DMS 273 (cell line): ENCODE measurements at regions not wholly inside any gene's neighbourhood (a gene's known extent, or its start where the extent isn't known, plus 50 kb on each side); places are given as distances from the start of the nearest gene placed in this dataset.

Experiments
- DNase-seq: peaks from one replicate; lab custom pipeline; 2025; ENCODE audit not compliant: unreplicated experiment; lab: John Stamatoyannopoulos, UW

DNA sequence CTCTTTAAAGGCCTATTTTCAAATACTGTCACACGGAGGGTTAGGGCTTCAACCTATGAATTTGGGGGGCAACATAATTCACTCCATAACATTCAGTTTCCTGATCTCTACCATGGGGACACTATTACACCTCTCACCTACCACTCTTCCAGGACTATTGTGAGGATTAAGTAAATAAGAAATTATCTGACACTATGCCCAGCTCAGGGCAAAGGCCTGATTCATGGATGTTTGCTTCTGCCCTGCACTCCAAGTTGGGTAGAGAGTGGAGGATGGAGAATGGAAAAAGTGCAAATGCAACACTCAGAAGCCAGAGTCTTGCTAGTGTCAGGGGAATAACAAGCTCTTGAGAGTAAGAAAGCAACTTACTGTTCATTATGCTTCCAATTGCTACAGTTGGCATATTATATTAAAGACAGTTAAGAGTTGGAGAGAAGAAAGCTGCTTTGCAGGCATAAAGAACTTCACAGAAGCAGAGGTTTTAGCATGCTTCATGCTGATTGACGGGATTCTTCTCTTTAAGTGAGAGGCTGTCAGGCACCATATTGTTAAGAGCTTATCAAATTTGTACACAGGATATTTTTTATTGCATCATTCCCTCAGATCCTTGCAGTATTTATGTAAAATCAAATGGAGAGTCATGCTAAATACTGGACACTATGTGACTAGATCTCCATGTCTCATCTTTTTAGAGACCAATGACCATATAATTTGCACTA, 375.3 kb downstream of the VPS13C start:
- no peak for DNase-seq

DNA sequence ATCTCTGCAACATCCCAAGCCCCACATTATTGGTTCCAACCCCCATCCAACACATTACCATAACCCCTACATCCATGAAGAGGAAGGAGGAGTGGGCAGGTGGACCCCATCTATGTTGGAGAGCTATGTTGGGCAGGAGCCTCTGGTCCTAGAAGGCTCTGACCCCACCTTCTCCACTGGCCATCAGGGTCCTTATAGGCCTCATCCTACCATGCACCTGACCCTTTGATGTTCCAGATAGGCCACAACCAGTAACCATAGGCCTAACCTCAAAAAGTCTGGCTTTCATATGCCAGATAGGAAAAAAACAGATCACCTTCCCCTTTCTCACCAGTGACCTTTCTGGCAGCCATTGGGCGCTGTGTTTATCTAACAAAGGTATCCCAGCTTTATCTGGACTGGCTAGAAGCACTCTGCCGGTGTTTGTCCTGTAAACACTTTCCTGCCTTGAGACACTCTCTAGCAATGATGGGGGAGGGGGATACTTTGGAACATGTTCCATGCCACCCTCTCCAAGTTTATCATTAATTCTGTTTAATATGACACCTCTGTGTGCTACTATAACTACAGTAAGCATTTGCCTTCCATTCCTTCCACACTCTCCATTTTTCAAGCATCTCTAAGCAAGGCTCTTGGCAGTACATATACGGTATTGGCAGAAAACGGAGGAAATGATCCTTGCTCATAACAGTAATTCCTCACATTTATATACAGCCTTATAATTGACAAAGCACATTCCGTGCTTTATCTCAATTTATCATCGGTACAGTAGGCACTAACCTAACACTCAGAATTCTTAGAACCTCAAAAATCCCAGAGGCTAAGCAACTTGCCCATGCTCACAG, 377.1 kb downstream of the VPS13C start:
- no peak for DNase-seq

DNA sequence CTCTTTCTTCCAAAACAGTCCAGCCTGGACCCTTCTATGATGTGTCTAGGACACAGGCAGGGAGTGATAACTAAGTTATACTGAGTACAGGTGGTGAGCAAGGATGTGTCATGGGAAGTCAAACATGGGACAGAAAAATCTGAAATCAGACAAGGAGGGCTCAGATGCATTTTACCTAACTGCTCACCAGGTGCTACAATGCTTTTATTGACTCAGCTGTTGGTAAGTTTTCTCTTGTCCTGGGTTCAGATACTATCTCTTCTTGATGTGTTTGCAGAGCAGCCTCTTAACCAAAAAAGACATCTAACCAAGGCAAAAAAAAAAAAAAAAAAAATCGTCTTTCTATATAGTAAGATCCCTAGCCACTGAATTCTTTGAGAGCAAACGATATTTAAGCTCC, 378.6 kb downstream of the VPS13C start:
- DNase-seq, result no peak

DNA sequence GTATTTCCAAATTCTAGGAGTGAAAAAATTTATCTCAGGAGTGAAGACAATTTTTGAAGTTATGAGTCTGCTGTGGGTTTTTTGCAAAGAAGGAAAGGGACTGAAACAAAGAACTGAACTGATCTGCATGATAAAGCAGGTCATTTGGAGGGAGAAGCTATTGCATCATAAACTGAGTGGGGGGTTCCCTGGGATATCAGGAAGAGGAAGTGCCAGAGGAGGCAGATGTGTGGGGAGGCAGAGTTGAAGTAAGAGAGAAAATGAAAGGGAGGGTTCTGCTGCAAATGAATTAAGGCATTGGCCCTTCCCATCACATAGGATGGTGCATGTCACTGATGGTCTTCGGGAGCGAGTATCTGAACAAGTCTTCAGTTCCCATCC, 379.2 kb downstream of the VPS13C start:
- DNase-seq, result no peak

DNA sequence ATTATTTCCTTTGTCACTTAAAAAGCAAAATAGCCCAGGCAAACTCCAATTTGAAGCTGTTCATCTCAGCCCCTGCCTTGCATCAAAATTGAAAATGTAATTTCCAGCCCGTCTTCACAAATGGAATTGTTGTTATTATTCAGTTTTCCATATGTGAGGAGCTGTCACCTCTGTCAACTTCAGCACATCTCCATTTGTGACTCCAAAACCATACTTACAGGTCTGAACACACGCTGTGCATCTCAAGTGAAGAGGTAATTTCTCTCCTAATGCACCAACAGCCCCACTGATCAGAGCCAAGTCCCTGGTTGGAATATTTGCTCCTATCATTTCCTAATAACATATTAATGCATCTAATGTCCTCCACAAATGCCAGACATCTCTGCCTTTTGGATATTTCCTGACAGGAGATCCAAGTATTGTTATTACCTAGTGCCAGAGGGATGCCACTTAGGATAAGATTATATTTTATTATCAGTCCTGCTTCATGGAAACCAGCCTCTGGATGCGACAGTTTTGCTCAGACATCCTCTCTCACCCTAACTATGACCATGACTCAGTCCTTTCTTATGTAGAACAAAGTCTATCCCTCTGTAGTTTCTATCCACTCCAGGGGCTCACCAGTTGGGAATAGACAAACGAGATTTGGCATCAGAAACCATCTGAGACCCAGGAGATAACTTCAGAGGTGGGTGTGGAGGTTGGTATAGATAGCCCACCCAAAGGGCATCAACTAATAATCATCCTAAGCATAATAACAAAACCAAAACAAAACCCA, 379.8 kb downstream of the VPS13C start:
- DNase-seq, result no peak

DNA sequence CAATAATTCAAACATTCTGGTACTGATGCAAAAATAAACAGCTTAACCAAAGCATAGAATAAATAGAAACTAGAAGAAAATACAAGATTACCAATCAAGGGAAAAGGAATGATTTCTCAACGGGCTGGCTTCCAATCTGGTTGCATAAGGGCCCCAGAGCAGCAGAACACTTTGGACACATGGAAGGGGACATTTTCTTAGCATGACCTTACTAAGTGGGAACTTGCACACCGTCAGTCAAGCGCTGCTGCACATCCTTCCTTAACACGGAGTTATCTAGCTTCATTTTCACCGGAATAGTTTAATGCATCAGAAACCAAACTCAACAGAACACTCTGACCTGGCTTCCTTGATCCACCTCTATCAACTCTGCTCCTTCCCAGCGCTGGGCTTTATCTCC, 388.5 kb downstream of the VPS13C start:
- DNase-seq, result no peak

DNA sequence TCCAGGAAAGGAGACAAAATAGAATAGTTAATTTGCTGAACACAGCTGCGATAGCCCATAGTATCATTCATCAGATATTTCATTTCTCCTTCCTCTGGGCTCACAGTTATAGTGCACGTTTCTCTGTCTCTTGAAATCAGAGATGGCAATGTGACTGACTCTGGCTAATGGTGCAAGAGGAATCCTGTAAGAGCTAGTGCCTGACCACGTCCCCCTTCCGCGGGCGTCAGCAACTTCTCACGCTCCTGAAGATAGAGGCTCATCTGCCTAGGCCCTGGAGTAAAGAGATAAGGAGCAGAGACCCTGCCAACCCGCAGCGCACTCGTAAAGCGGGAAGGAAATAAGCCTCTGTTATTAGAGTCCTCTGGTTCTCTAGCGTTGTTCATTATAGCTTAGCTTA, 391.8 kb downstream of the VPS13C start:
- DNase-seq, result no peak

DNA sequence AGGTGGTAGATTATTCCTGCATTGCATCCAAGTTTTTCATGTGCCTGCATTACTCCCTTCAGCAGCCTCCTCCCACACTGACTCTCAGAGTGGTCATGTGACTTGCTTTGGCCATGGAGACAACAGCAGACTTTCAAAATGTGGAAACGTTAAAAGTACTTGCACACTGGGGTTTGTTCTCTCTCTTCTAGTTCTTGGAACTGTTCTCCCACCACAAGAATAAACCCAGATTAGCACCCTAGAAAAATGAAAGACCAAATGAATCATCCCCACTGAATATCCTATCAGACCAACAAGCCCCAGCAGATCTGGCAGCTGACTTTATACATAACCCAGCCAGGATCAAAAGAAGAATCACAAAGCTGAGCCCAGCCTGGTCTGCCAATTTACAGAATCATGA, 398.5 kb downstream of the VPS13C start:
- no peak for DNase-seq

DNA sequence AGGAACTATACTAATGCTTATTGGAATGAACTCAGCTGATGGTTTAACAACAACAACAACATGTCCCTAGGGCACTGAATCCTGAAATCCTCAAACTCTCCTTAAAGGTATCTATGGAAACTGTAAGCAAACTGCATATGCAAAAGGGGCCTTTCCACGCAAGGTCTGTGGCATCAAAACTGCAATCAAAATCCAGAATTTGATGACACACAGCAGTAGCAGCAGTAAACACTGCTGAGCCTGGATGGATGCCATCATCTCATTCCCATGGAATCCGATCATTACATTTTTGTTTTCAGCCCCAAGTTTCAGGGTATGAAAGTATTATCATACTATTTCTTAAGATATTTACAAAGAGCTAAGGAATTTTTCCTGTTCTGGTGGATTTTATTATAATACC, 399.7 kb downstream of the VPS13C start:
- no peak for DNase-seq

DNA sequence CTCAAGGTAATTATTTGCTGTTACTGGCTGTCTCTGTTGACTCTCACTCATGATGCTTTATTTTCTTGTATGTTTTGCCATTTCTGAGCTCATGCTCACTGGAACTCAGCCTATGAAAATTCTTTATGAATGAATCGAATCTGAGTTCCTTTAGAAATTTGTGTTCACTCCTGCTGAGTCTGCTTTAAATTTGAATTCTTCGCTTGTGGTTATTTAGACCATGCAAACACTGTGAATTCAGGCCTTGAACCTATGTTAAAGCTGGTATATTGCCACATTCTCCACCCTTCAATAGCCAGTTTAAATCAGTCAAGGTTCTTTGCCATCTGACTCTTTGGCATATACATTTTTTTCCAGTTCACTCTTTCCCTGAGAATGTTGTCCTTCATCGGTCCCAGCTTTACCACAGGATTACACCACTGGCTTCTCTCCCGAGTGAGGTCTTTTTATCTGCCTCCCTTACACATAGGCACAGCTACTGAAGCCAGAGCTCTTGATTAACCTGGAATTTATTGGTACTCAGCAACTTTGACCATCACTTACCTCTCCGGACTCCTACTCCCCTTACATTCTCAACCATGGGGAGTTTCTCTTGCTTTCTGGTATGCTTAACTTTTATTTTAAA, 400.6 kb downstream of the VPS13C start:
- no peak for DNase-seq

DNA sequence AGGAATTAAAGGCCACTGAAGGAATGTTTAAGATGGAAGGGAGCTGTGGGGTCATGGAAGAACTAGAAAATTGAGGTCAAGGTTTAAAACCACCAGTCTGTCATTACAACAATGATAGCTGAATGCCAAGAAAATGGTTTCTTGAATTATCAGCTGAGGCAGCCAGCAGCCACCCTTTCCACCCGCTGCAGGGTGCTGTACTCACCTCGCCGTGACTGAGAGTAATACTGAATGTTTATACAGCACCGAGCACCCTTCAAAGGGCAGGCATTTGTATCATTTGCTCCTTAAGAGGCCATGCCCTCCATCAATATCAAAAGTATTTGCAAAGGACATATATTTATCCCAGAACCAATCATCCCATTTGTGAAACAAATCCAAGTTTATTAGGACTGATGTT, 402.8 kb downstream of the VPS13C start:
- no peak for DNase-seq

DNA sequence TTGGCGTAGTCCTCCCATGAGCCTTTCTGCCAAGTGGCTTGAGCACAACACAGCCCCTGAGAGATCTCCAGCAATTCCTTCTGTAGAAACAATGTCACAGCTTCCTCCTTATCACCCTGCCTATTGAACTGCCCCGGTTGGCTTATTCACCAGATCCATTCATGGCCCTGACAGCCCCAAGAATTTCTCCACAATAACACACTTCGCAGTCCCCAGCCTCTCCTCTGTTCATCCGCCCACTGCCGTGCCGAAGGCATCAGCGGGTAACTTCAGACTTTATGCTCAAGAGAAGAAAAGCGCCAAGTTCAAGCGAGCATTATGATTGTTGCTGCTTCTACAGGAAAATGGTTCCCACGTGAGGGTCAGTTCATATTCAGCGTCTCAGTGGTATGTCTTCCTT, 403.9 kb downstream of the VPS13C start:
- DNase-seq, result no peak

DNA sequence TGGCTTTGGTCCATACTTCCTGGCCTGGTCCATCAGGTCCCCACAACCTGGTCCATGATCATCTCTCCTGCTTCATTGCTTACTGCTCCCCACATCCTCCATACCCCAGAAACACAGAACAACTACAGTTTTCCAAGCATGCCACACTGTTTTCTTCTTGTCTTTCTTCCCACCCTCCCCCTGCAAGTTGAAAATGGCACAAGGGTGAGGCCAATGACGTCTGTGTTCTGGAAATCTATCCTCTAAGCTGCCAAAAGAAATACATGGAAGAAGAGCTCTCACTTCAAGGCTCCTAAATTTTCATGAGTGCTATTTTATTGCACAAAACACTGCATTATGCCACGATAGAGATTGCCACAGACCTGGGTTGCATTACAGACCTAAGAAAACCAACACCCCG, 404.4 kb downstream of the VPS13C start:
- DNase-seq, result no peak

DNA sequence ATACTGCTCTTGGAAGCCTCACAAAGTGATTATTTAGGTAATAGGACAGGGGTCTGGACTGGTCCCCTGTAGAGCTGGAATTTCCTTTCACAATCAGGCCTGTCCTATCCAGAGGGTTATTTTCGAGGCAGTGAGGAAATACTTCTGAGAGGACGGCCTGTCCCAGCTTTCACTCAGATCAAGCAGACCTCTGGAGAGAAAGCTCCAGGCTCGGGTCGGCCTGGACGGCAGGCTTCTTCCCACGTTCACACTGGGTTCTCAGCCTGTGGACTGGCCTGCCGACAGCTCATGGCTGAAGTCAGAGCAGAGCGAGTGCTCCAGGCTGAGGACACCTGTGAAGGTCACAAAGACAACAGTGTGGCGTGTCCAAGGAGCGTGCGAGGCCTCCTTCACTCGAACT, 405.3 kb downstream of the VPS13C start:
- no peak for DNase-seq

DNA sequence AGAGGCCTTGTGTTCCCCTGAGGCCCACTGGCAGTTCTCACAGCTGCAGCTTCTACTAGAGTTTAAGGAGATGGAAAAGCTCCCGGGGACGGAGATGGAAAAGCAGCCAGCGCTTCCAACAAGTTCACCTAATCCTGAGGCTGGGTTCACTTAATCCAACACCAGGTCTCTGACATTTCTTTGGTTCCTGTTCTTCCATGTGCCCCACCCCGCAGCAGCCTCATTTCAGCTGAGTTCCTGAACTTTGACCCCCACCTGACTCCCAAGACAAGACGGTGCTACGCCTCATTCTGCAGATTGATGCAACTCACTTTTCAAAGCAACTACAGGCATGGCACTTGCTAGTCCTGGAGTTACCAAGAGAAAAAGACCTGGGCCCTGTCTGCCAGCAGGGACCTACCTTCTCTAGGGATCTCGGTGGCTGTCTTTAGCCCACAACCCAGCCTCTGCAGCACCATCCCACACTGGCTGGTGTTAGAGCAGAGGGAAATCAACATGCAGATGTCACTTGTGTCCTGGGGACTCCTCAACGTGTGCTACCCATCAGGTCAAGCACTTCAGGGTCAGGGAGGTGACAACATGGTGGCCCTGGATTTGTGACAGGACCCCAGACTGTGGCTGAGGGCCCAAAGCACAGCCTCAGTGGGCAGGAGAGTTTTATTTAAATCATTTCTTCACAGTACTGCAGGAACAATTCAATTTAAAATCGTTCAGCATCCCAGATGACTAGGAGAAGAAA, 406.1 kb downstream of the VPS13C start:
- no peak for DNase-seq

DNA sequence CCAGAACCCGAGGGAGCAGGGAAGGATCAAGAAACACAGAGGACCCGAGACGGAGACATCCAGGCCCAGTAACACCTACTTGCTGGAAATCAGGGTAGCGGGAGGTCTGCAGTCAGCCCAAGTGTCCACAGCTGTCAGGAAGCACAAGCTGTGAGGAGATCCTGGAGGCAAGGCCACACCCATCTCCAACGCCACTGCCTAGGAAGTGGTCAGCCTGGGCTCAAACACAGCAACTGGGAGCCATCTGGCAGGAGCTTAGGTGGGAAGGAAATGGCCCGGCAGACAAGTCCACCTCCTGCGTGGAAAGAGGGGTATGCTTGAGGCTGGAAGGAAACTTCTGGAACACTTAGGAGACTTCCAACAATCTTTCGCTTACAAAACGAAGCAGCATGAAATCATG, 407.1 kb downstream of the VPS13C start:
- no peak for DNase-seq

DNA sequence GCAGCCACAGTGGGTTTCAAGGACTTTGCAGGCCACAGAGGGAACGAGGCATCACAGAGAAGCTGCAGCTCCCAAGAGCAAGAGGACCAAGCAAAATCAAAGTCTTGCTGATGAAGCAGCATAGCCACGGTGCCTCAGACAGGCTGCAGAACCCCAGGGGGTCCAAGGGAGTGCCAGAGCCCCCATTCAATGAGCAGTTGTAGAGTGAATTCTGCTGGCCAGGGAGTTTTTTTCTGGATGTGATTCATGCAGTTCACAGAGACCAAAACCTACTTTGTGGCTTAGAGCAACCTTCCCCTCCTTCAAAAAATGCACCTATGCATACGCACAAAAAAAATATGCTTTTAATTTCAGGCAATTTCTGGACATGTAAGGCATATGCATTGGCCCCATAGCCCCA, 409.0 kb downstream of the VPS13C start:
- no peak for DNase-seq

DNA sequence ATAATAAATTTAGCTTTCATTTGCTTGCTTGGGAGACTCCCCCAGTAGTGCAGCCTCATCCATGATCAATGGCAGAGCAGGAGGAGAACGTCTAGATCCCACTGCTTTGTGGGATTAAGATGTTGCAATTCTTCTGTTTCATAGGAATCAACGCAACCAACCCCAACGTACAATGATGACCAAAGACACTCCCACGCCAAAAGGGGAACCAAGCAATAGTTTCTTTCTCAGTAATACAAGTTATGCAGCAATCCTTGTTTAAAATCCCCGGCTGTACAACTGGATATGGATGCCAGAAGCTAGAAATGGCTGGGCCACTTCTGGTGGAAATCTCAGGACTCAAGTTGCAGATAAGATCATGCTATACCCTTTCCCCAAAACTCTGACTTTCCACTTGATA, 411.2 kb downstream of the VPS13C start:
- no peak for DNase-seq

DNA sequence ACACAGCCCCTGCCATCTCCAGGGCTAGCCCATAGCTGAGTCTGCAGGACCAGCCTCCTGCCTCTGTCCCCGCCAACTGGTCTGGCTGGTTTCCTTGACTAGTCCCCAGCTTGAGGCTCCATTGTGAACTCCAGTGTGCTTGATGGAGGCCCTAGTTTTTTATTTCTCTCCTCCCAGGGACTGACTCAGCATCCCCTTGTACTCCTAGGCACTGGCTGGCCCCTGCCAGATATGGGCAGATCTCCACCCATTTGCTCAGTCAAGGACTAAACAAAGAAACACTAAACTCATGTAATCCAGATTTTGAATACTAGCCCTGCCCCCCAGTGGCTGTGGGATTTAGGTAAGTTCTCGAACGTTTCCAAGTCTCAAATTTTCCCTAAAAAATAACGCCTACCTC, 415.4 kb upstream of the RORA start:
- DNase-seq, result peak; percentile 22

DNA sequence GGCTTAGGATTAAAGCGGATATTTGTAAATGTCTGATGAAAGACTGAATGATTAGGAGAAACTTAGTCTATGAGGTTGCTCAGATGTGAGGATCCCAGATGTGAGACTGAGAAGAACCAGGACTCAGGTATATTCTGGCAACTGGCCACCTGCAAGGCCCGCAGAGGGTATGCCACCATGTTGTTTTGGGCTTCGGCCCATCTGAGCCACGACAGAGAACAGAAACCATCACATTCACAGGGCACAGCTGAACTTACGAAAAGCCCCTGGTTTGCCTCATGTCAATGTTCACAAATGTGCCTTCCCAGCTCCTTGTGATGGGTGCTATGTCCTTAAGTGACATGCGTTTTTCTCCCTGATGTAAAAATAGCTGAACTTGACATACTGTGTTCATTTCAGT, 412.5 kb upstream of the RORA start:
- no peak for DNase-seq

DNA sequence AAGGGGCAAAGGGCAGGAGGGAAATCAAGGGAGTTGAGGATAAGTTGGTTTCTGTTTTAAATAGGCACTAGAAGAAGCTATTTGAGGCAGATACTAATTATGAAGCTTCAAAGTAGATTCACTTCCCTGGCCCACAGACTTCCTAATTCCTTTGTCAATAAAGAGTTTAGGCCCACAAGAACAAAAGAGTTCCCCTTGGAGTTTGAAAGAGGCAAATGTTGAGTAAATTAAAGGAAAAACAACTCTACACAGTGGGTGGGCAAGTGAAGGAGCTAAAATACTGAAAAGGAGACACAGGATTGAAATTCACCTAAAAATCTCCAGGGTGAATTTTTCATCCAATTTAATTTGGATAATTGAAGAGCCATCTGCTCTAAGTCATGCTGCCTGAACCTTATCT, 411.7 kb upstream of the RORA start:
- DNase-seq, result no peak
